Occipital lobe (tissue), 1 donor: ENCODE measurements at regions not wholly inside any gene's neighbourhood (a gene's known extent, or its start where the extent isn't known, plus 50 kb on each side); places are given as distances from the start of the nearest gene placed in this dataset.
A peak's percentile ranks its signal among the peaks of the same experiment; 100 is the strongest.
"Not testable (repeated sequence)": the region's sequence is repeated elsewhere in the genome, so short reads cannot be mapped to it uniquely, and the experiment has no call there.

ENCODE experiments used
- DNase-seq: peaks from one replicate; lab custom pipeline; 2025; lab: John Stamatoyannopoulos, UW

DNA sequence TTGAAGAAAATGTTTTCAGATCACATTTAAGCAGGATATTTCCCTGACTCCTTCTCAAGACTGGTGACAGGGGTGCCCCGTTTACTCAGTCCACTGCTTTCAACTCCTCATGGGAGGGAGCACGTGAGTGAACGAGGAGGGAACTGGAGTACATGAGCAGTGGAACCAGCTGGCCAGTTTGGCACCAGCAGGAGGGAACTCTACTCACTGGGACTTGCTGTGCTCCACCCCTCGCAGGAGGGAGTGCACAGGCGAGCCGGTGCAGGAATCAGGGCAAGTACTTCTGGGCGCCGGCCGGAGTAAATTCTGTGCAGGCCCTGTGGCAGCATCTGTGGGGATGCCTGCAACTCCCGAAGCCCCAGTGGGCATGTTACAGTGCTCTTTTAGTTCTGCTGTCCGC is 1941.1 kb upstream of the C9orf72 start:
- DNase-seq: peak; percentile 13

- DNase-seq: no peak
These were observed 1941.6 kb upstream of the C9orf72 start for GRCh38 chr9:29514862-29515261.

GRCh38 chr9:29548436-29548835 is 1975.2 kb upstream of the C9orf72 start:
- DNase-seq: no peak

GRCh38 chr9:29555502-29555901 is 1982.2 kb upstream of the C9orf72 start:
- no peak for DNase-seq

DNA sequence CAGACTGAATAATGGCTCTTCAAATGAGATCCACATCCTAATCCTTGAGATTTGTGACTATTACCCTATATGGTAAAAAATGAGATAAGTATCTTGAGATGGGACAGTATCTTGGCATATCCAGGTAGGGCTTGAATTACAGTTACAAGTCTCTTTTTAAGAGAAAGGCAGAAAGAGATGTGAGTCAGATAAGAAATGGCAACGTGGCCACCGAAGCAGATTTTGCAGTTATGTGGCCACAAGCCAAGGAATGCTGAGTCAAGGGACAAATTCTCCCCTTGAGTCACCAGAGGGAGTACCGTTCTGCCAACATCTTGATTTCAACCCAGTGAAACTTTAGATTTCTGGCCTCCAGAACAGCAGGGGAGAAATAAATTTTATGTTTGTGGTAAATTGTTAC is 1983.0 kb upstream of the C9orf72 start:
- DNase-seq: no peak

DNA sequence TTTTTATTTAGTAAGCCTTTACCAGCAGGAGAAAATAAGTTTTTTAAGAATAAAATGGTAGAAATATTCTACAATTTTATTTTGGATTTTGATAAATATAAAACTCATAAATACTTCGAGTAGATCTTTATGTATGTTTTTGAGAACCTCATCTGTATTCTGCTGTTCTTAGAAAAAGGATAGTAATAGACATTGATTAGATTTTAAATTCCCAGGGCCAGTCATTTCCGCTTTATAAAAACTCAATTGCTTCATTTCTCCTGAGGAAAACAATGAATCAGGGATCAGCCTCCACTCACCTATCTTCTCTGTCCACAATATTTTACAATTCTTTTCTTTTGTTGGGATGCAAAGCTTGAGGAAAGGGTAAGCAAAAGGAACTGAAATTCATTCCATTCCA is 1983.5 kb upstream of the C9orf72 start:
- DNase-seq: no peak

GRCh38 chr9:29564564-29564963 is 1991.3 kb upstream of the C9orf72 start:
- no peak for DNase-seq

- DNase-seq: no peak
These were observed 2001.9 kb upstream of the C9orf72 start for GRCh38 chr9:29575219-29575618.

GRCh38 chr9:29588361-29588760 is 2015.1 kb upstream of the C9orf72 start:
- no peak for DNase-seq

DNA sequence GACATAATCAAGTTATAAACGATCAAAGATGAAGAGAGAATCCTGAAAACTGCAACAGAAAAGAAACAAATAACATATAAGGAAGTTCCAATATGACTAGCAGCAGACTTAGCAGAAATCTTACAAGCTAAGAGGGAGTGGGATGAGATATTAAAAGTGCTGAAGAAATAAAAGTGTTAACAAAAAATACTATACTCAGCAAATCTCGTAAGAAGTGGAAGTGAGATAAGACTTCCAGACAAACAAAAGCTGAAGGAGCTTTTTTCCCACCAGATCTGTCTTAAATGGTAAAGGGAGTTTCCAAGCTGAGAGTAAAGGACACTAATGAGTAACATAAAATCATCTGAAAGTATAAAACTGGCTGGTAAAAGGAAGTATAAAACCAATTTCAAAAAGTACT is 2036.0 kb upstream of the C9orf72 start:
- no peak for DNase-seq

- no peak for DNase-seq
These were observed 2040.5 kb upstream of the C9orf72 start for GRCh38 chr9:29613773-29614172.

GRCh38 chr9:29616844-29617243 is 2043.6 kb upstream of the C9orf72 start:
- no peak for DNase-seq

DNA sequence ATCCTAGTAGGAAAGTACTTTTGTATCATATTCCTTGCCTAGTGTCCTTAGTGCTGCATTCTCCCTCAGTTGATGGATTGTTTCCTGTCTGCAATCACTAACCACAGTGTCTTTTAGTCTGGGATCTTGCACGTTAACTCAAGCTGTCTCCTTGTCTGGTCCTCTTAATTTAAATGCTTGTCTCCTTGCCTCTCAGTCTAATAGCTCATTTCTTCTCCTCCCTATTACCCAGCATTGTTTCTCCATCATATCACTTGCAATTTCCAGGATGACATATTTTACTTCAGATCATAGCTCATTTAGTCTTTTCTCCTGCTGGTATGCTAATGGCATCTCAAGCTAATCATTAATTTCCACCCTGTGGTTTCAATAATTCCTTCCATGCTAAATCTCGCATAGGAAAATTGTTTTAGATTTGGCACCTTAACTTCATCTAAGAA is 2052.0 kb upstream of the C9orf72 start:
- no peak for DNase-seq

DNA sequence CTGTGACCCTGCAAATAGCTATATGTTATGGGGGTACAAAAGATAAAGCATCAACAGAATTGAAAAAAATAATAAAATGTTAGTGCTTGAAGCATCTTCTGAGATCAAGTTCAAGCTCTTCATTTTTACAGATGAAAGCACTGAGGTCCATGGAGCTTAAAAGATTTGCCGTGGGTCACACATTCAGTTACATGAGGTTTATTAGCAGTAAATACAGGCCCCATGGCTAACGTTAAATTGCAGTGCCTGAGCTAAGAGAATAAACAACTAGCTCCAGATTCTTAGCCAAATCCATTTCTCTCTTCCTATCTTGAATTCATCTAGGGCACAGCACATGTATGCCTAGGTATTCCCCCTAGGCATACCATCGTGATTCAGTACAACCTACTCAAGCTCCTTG is 2052.7 kb upstream of the C9orf72 start:
- no peak for DNase-seq

DNA sequence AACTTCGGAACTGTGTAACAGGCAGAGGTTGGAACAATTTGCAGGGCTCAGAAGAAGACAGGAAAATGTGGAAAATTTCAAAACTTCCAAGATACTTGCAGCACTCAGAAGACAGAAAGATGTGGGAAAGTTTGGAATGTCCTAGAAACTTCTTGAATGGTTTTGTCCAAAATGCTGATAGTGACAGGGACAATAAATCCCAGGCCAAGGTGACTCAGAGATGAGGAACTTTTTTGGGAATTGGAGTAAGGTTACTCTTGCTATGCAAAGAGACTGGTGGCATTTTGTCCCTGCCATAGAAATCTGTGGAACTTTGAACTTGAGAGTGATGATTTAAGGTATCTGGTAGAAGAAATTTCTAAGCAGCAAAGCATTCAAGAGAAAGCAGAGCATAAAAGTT is 2055.6 kb upstream of the C9orf72 start:
- not testable (repeated sequence) for DNase-seq

DNA sequence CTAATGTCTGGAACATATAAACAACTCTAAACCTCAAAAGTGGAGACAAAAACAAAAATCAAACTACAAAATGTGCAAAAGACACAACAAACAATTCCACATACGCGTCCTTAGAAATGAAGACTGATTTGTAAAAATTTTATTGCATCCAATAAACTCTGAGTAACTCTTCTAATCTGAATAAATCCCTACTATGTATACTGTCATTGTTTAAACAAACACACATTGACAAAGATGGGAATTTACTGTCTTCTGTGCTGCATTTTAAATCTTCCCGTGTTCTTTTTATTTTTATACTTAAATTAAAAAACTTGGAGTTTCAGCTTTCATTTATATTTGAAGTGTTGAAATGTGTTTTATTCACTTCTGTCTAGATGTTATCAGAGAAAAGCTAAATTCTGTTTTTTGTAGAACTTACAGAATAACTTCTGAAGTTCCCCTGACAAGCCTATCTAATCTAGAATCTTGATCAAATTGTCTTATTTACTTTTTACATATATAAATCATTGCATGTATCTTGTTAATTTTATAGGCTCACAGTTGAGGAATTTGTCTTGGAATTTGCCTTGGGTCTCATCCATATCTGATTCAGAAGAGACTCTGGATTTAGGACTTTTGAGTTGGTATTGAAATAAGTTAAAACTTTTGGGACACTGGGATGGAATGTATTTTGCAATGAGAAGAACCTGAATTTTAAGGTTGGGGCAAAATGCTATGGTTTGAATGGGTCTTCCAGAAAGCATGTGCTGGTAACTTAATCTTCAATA is 2064.4 kb upstream of the C9orf72 start:
- DNase-seq: no peak

DNA sequence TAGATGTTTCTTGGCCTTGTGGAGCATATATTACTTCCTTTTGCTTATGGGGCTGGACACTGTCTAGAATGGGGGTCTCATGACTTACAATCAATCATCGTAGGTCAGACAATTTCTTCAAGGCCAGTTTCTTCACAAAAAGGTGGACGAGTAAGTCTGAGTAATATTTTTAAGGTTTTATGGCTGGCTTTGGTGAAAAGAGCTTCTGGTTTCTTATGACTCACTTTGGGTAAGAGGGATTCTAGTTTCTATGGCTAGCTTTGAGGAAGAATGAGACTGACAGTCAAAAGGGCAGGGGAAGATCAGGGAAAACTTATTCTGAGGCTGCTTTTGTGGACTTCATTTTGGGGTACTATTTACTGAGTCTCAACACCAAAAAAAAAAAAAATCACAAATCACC is 2067.2 kb upstream of the C9orf72 start:
- no peak for DNase-seq

GRCh38 chr9:29644514-29644913 is 2071.2 kb upstream of the C9orf72 start:
- no peak for DNase-seq

- DNase-seq: no peak
These were observed 2074.2 kb upstream of the C9orf72 start for GRCh38 chr9:29647451-29647850.

- no peak for DNase-seq
These were observed 2074.9 kb upstream of the C9orf72 start for GRCh38 chr9:29648132-29648531.

GRCh38 chr9:29648601-29649000 is 2075.3 kb upstream of the C9orf72 start:
- no peak for DNase-seq

DNA sequence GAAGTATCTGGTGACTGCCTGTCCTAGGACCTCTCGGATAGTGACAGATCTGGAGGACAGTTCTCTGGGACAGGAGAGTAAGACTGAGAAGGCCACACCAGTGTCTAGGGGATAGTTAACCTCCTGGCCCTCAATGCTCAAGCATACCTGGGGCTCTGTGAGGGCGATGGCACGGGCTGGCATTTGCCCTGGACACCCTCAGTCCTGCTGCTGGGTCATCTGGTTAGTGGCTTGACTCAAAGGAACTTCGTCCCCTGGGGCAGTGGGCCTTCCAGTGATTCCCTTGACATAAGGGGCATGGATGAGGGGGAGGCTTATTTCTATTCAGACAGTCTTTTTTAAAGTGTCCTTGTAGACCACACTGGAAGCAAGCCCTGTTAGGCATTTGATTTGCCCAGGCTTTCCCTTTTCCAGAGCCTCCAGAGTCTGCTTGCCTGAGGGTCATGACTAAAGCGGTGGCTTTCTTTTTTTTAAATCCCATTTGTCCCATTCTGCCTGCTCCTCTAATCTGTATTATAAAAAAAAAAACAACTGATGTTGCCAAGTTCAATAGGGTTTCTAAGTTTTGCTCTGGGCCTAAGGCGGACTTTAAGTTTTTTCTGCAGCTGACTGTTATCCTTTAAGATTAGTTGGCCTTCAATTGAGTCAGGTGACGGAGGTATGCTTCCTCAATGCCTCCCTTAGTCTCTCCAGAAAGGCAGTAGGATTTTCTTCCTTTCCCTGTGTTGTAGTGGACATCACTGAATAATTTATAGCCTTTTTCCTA is 2083.5 kb upstream of the C9orf72 start:
- no peak for DNase-seq

DNA sequence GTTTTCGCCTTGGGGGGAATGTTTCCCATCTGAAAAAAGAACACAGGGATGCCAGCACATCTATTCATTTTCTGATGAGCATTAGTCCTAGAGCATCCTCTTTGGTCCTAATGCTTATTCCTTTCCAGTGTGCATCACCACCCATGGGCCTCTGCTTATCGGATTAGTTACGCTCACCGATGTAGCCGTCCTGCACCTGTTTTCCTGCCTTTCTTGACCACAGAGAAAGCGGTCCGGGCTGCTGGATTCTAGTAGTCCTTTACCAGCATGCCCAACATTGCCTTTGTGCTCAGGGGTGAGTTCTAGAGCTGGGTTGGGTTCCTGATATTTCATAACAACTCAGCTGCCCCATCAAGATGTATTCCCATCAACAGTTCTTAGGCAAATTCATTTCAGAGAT is 2084.5 kb upstream of the C9orf72 start:
- DNase-seq: no peak
